Transverse colon (tissue), 4 donors: ENCODE measurements at regions not wholly inside any gene's neighbourhood (a gene's known extent, or its start where the extent isn't known, plus 50 kb on each side); places are given as distances from the start of the nearest gene placed in this dataset.

Experiments used
- DNase-seq: peaks from one replicate; pipeline ENCODE4 v3.0.0-alpha.2; 2019
- H3K27ac ChIP-seq, 4 donors: fragments of 200-600 bp; sonication (generic); 2 replicates each; pipeline ENCODE4 v1.5.1; 2016 to 2018; ENCODE audit warnings: inconsistent platforms in 4 of 4
- H3K27me3 ChIP-seq: fragments of 200-600 bp; sonication (generic); 2 replicates; pipeline ENCODE4 v1.5.1; 2017; ENCODE audit warnings: inconsistent platforms
- H3K36me3 ChIP-seq, 4 donors: fragments of 200-600 bp; sonication (generic); 2 replicates each; pipeline ENCODE4 v1.5.1; 2017 to 2019; ENCODE audit warnings: inconsistent platforms in 4 of 4
- H3K4me1 ChIP-seq, 4 donors: fragments of 200-600 bp; sonication (generic); 2 replicates each; pipeline ENCODE4 v1.5.1; 2017 to 2020; ENCODE audit warnings: inconsistent platforms in 4 of 4
- H3K4me3 ChIP-seq, 4 donors: fragments of 200-600 bp; sonication (generic); 1 replicate in 1 of 4; 2 replicates in 3 of 4; pipeline versions ENCODE4 v1.5.1 to v1.6.1; 2017 to 2019; ENCODE audit warnings: inconsistent platforms in 4 of 4
- H3K9me3 ChIP-seq, 2 donors: fragments of 200-600 bp; sonication (generic); 2 replicates each; pipeline ENCODE4 v1.5.1; 2017 to 2019; ENCODE audit warnings: inconsistent platforms in 2 of 2
- CTCF ChIP-seq, 5 experiments: fragments of 200-600 bp in 3 of 5; fragments of 450-650 bp in 2 of 5; sonication (generic) in 3 of 5; IDR thresholded peaks; 1 replicate in 2 of 5; 2 replicates in 3 of 5; pipeline ENCODE4 v1.5.1; 2016 to 2017; ENCODE audit warnings: antibody characterized with exemption in 5 of 5, inconsistent platforms in 3 of 5, mild to moderate bottlenecking in 2 of 5, moderate library complexity in 1 of 5
- EP300 ChIP-seq: sonication (generic); formaldehyde crosslinking; IDR thresholded peaks from one replicate; pipeline ENCODE4 v1.6.1; 2017; ENCODE audit warnings: antibody characterized with exemption, low read depth
- POLR2A ChIP-seq: fragments of 450-650 bp; IDR thresholded peaks from one replicate; pipeline ENCODE4 v1.6.1; 2016; ENCODE audit warnings: antibody characterized with exemption, mild to moderate bottlenecking, moderate library complexity
- POLR2AphosphoS5 ChIP-seq, 3 donors: sonication (generic); formaldehyde crosslinking; IDR thresholded peaks; one replicate each; pipeline ENCODE4 v1.6.1; 2016; ENCODE audit warnings: antibody characterized with exemption in 3 of 3
- WGBS, 2 donors: methylation state at CpG; one replicate each; pipeline ENCODE4 v1.1.5; 2018; ENCODE audit warnings: low coverage in 1 of 2; 5-methylcytosine and 5-hydroxymethylcytosine counted together
- in situ Hi-C, 4 donors: fragments of 200-750 bp; cut with MboI; loops; one replicate each; pipeline versions ENCODE4 v1.15.0 to v1.15.1; 2017; ENCODE audit warnings: low sequenced_read_pairs in 3 of 4, low pct_ligation_motif_present in 1 of 4, low pct_unique_long_range_greater_than_20kb in 1 of 4
- intact Hi-C: fragments of 100-400 bp; cut with DNase I; formaldehyde crosslinking; loops from one replicate; pipeline ENCODE4 v1.15.1; 2023; ENCODE audit warnings: low total_unique reads

- H3K36me3 ChIP-seq, result no peaks in the 10 kb centered on the region
- H3K4me1 ChIP-seq, result no peaks in the 10 kb centered on the region
- DNase-seq, result no peak
- in situ Hi-C loops, result no loop called here
- no peaks in the 10 kb centered on the region for H3K27me3 ChIP-seq
- H3K9me3 ChIP-seq, result no peaks in the 10 kb centered on the region
- 67% methylated on average over 1 of the region's 1 CpG; no CpG with 5 or more reads in 1 of the 2 donors for WGBS, 2 donors
- TF ChIP-seq CTCF (IDR thresholded peaks at IDR 0.05) (no peak), EP300 (no peak), POLR2A (no peak), POLR2AphosphoS5 (IDR thresholded peaks at IDR 0.05) (no peak)
- H3K4me3 ChIP-seq, result no peak overlapping the region
- intact Hi-C loops, result no loop called here
- H3K27ac ChIP-seq, result no peak overlapping the region
These were observed 88.6 kb upstream of the PJA1 start for GRCh38 chrX:69253821-69254220.

- H3K27me3 ChIP-seq, result no peaks in the 10 kb centered on the region
- no peaks in the 10 kb centered on the region for H3K4me1 ChIP-seq
- in situ Hi-C loops, result no loop called here
- no peak overlapping the region for H3K4me3 ChIP-seq
- no peaks in the 10 kb centered on the region for H3K36me3 ChIP-seq
- no peak overlapping the region for H3K27ac ChIP-seq
- no peak for DNase-seq
- 75% methylated on average over 4 of the region's 4 CpGs; no CpG with 5 or more reads in 1 of the 2 donors for WGBS, 2 donors
- TF ChIP-seq EP300, result no peak
- no peak for TF ChIP-seq CTCF (IDR thresholded peaks at IDR 0.05)
- no peak for TF ChIP-seq POLR2A
- TF ChIP-seq POLR2AphosphoS5 (IDR thresholded peaks at IDR 0.05), result no peak
- intact Hi-C loops, result no loop called here
- H3K9me3 ChIP-seq, result no peaks in the 10 kb centered on the region
These were observed 78.0 kb upstream of the PJA1 start for GRCh38 chrX:69243276-69243675.

GRCh38 chrX:69238887-69239231 lies 73.6 kb upstream of the PJA1 start:
- no peaks in the 10 kb centered on the region for H3K27me3 ChIP-seq
- no peaks in the 10 kb centered on the region for H3K4me1 ChIP-seq
- in situ Hi-C loops (no loop called here), intact Hi-C loops (no loop called here)
- H3K4me3 ChIP-seq, result no peak overlapping the region
- TF ChIP-seq POLR2AphosphoS5 (IDR thresholded peaks at IDR 0.05) (no peak), CTCF (IDR thresholded peaks at IDR 0.05) (no peak), POLR2A (no peak), EP300 (no peak)
- no peaks in the 10 kb centered on the region for H3K9me3 ChIP-seq
- no peak for DNase-seq
- H3K27ac ChIP-seq, result peak overlapping the region in 1 of 4 donors; percentile 34
- 64% methylated on average over 2 of the region's 2 CpGs; no CpG with 5 or more reads in 1 of the 2 donors for WGBS, 2 donors
- H3K36me3 ChIP-seq, result no peaks in the 10 kb centered on the region

GRCh38 chrX:69238114-69238886 lies 73.0 kb upstream of the PJA1 start:
- intact Hi-C loops (no loop called here), in situ Hi-C loops (no loop called here)
- no peak for DNase-seq
- 61% methylated on average over 18 of the region's 18 CpGs; no CpG with 5 or more reads in 1 of the 2 donors for WGBS, 2 donors
- Histone ChIP-seq H3K27me3 (no peaks in the 10 kb centered on the region), H3K36me3 (no peaks in the 10 kb centered on the region), H3K9me3 (no peaks in the 10 kb centered on the region), H3K4me1 (no peaks in the 10 kb centered on the region), H3K27ac (peak overlapping the region in 3 of 4 donors; percentile 24 to 34 (median 29)), H3K4me3 (no peak overlapping the region)
- TF ChIP-seq POLR2A (no peak), CTCF (IDR thresholded peaks at IDR 0.05) (no peak), POLR2AphosphoS5 (IDR thresholded peaks at IDR 0.05) (no peak), EP300 (no peak)
